NB4 (cell line): ENCODE measurements at regions not wholly inside any gene's neighbourhood (a gene's known extent, or its start where the extent isn't known, plus 50 kb on each side); places are given as distances from the start of the nearest gene placed in this dataset.

Source experiments
- DNase-seq: peaks from one replicate; pipeline ENCODE4 v3.0.0; 2010; ENCODE audit warnings: low read depth
- H3K4me3 ChIP-seq: one replicate; pipeline ENCODE4 v1.5.1; 2011; ENCODE audit warnings: mild to moderate bottlenecking, low read depth, low read length, moderate library complexity
- MAX ChIP-seq: IDR thresholded peaks from 2 replicates; pipeline ENCODE4 v1.6.1; 2011; ENCODE audit warnings: low read depth, low read length
- MYC ChIP-seq: IDR thresholded peaks from 2 replicates; pipeline ENCODE4 v1.6.1; 2011; ENCODE audit warnings: low read depth, low read length
- POLR2A ChIP-seq: IDR thresholded peaks from 2 replicates; pipeline ENCODE4 v1.6.1; 2011; ENCODE audit warnings: mild to moderate bottlenecking; ENCODE audit not compliant: insufficient read length; ENCODE audit errors: extremely low read depth
- TF ChIP-seq, protein P1 (sequence below): IDR thresholded peaks from one replicate; pipeline ENCODE4 v1.5.1; 2012; ENCODE audit warnings: low read depth, low read length

GRCh38 chr3:127119693-127120464 lies 73.1 kb upstream of the PRR23E start:
- TF ChIP-seq MAX (no peak), MYC (no peak), POLR2A (no peak)
- TF ChIP-seq, protein P1, sequence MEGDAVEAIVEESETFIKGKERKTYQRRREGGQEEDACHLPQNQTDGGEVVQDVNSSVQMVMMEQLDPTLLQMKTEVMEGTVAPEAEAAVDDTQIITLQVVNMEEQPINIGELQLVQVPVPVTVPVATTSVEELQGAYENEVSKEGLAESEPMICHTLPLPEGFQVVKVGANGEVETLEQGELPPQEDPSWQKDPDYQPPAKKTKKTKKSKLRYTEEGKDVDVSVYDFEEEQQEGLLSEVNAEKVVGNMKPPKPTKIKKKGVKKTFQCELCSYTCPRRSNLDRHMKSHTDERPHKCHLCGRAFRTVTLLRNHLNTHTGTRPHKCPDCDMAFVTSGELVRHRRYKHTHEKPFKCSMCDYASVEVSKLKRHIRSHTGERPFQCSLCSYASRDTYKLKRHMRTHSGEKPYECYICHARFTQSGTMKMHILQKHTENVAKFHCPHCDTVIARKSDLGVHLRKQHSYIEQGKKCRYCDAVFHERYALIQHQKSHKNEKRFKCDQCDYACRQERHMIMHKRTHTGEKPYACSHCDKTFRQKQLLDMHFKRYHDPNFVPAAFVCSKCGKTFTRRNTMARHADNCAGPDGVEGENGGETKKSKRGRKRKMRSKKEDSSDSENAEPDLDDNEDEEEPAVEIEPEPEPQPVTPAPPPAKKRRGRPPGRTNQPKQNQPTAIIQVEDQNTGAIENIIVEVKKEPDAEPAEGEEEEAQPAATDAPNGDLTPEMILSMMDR = no peak
- DNase-seq = no peak
- no peak overlapping the region for H3K4me3 ChIP-seq

DNA sequence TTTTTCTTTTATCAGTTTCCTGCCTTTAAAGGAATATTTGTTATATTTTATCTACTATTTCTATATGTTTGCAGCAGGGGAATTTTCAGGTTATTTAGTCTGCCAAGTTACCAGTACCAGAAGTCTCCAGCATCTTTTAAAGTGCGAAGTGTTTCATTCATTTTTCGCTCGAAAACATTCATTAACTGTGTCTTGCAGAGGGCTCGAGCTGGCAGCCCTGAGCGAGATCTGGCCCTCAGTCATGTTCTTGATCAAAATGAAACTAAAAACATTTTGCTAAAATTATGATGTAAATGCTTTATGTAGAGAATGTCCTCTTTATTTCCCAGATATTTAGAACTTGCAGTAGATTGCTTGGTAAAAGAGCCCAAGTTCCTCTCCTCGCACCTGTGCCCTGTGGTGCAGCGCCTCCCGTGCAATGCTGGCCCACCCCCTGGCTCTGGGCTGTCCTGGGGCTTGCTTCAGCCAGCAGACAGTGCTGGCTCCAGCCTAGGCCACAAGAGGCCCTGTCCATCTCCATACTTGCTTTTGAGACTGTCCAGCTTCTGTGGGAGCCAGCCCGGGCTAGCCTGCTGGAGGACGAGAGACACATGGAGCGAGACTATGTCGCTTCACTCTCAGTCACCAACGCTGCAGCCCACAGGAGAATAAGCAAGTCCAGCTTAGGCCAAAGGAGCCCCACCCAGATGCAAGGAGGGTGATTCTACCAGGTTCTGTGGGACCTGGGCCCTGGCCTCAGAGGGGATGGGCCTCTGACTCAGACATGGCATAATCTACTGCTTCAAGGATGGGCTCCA lies 71.9 kb upstream of the PRR23E start:
- TF ChIP-seq MYC (no peak), POLR2A (no peak)
- no peak for DNase-seq
- H3K4me3 ChIP-seq = no peak overlapping the region

- no peak for DNase-seq
- no peak for TF ChIP-seq MAX
- TF ChIP-seq, protein P1 = no peak
- H3K4me3 ChIP-seq = no peak overlapping the region
These were observed 71.0 kb upstream of the PRR23E start for GRCh38 chr3:127121885-127122284.

GRCh38 chr3:127123533-127123932 lies 69.4 kb upstream of the PRR23E start:
- no peak overlapping the region for H3K4me3 ChIP-seq
- TF ChIP-seq POLR2A = no peak
- TF ChIP-seq, protein P1 = no peak
- no peak for TF ChIP-seq MYC
- no peak for TF ChIP-seq MAX
- DNase-seq = no peak

GRCh38 chr3:127124120-127124519 lies 68.8 kb upstream of the PRR23E start:
- TF ChIP-seq MAX (no peak), MYC (no peak), POLR2A (no peak)
- TF ChIP-seq, protein P1 = no peak
- DNase-seq = no peak
- no peak overlapping the region for H3K4me3 ChIP-seq

DNA sequence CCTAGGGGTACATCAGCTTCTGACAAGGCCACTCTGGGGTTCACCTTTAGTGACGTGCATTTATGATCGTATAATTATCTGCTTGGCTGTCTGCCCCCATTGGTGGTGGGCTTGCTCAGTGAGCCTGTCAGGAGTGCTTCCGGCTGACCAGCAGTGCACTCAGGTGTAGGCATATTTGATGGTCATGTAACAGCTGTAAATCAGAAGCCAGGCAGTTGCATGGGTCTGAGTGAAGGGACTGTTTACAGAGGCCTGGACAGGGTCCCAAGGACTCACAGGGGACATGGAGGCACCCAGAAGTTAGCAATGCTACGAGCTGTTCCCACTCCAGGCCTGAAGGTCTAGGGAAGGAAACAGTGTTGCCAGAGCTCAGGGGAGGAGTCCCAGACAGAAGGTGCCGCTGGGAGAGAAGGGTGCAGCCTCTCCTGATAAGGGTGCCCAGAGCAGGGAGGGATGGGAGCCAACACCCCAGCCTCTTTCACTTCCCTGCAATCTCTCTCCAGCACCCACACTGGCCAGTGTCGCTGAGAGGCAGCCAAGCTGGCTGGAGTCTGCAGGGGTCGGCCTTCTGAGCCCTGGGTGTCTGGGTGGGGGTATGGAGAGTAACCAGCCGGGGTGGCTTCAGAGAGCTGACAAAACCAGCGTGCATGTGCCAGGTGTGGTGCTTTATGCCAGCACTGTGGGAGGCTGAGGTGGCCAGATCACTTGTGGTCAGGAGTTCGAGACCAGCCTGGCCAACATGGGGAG lies 61.3 kb upstream of the PRR23E start:
- no peak overlapping the region for H3K4me3 ChIP-seq
- TF ChIP-seq POLR2A = no peak
- no peak for TF ChIP-seq MYC
- no peak for TF ChIP-seq MAX
- TF ChIP-seq, protein P1 = no peak
- no peak for DNase-seq
